ENCODE measurements at regions not wholly inside any gene's neighbourhood (a gene's known extent, or its start where the extent isn't known, plus 50 kb on each side); places are given as distances from the start of the nearest gene placed in this dataset.

DNA sequence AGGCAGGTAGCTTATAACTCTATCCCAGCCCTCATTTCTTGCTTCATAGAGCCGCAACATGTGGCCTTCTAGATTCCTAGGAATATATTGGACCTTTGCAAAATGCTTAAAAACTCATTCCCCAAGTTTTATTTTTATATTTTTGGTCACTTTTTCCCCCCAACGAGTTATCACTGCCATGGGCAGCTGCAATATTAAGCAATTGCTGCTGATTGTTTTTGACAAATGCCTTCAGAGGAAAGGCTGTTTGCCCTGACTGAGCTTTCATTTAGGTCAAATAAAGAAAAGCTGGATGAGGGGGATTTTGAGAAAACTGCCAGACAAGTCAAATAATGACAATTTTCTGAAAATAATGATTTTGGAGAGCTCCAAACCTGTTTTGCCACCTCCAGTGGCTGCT is 976.9 kb upstream of the MBL2 start:
- Histone ChIP-seq H3K27me3 (ENCODE audit: insufficient read depth, low read length) (no peaks in the 10 kb centered on the region), H3K36me3 (ENCODE audit: insufficient read depth, low read length) (no peaks in the 10 kb centered on the region), H3K4me1 (ENCODE audit: insufficient read depth, low read length) (no peaks in the 10 kb centered on the region), H3K9me3 (ENCODE audit: low read depth, low read length) (no peaks in the 10 kb centered on the region), H2AFZ (ENCODE audit: low read length) (no peak overlapping the region), H3K79me2 (ENCODE audit: insufficient read depth, low read length) (no peaks in the 10 kb centered on the region), H3K4me2 (ENCODE audit: insufficient read depth, low read length) (no peak overlapping the region), H3K27ac (ENCODE audit: low read depth, low read length) (no peak overlapping the region), H3K4me3 (ENCODE audit: insufficient read depth, low read length) (no peak overlapping the region), H4K20me1 (ENCODE audit: insufficient read depth, low read length) (no peaks in the 10 kb centered on the region)
- TF ChIP-seq, protein P1, sequence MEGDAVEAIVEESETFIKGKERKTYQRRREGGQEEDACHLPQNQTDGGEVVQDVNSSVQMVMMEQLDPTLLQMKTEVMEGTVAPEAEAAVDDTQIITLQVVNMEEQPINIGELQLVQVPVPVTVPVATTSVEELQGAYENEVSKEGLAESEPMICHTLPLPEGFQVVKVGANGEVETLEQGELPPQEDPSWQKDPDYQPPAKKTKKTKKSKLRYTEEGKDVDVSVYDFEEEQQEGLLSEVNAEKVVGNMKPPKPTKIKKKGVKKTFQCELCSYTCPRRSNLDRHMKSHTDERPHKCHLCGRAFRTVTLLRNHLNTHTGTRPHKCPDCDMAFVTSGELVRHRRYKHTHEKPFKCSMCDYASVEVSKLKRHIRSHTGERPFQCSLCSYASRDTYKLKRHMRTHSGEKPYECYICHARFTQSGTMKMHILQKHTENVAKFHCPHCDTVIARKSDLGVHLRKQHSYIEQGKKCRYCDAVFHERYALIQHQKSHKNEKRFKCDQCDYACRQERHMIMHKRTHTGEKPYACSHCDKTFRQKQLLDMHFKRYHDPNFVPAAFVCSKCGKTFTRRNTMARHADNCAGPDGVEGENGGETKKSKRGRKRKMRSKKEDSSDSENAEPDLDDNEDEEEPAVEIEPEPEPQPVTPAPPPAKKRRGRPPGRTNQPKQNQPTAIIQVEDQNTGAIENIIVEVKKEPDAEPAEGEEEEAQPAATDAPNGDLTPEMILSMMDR (IDR thresholded peaks at IDR 0.05; ENCODE audit: extremely low read depth, low read depth, low read length) = no peak
- no peak for DNase-seq (ENCODE audit: insufficient read length, low spot score, missing footprints)

DNA sequence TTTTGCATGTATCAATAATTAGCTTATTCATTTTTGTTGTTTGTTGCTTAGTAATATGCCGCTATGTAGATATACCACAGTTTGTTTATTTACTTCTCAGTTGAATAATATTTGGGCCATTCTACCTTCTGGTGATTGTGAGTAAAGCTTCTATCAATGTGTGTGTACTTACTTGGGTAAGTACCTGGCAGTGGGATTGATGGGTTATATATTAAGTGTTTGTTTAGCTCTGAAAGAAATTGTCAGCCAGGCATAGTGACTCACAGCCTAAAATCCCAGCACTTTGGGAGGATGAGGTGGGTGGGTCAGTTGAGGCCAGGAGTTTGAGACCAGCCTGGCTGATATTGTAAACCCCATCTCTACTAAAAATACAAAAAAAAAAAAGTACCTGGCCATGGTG is 975.7 kb upstream of the MBL2 start:
- TF ChIP-seq, protein P1 (IDR thresholded peaks at IDR 0.05; ENCODE audit: extremely low read depth, low read depth, low read length) = no peak
- Histone ChIP-seq H3K79me2 (ENCODE audit: insufficient read depth, low read length) (no peaks in the 10 kb centered on the region), H3K36me3 (ENCODE audit: insufficient read depth, low read length) (no peaks in the 10 kb centered on the region), H3K4me2 (ENCODE audit: insufficient read depth, low read length) (no peak overlapping the region), H2AFZ (ENCODE audit: low read length) (no peak overlapping the region), H4K20me1 (ENCODE audit: insufficient read depth, low read length) (no peaks in the 10 kb centered on the region), H3K9me3 (ENCODE audit: low read depth, low read length) (no peaks in the 10 kb centered on the region), H3K27ac (ENCODE audit: low read depth, low read length) (no peak overlapping the region), H3K27me3 (ENCODE audit: insufficient read depth, low read length) (no peaks in the 10 kb centered on the region), H3K4me1 (ENCODE audit: insufficient read depth, low read length) (no peaks in the 10 kb centered on the region), H3K4me3 (ENCODE audit: insufficient read depth, low read length) (no peak overlapping the region)
- no peak for DNase-seq (ENCODE audit: insufficient read length, low spot score, missing footprints)

- H2AFZ ChIP-seq (ENCODE audit: low read length) = no peak overlapping the region
- H3K27ac ChIP-seq (ENCODE audit: low read depth, low read length) = no peak overlapping the region
- H3K4me2 ChIP-seq (ENCODE audit: insufficient read depth, low read length) = no peak overlapping the region
- H3K4me1 ChIP-seq (ENCODE audit: insufficient read depth, low read length) = no peaks in the 10 kb centered on the region
- no peaks in the 10 kb centered on the region for H3K36me3 ChIP-seq (ENCODE audit: insufficient read depth, low read length)
- H4K20me1 ChIP-seq (ENCODE audit: insufficient read depth, low read length) = no peaks in the 10 kb centered on the region
- H3K4me3 ChIP-seq (ENCODE audit: insufficient read depth, low read length) = no peak overlapping the region
- H3K9me3 ChIP-seq (ENCODE audit: low read depth, low read length) = no peaks in the 10 kb centered on the region
- no peak for DNase-seq (ENCODE audit: insufficient read length, low spot score, missing footprints)
- no peaks in the 10 kb centered on the region for H3K27me3 ChIP-seq (ENCODE audit: insufficient read depth, low read length)
- TF ChIP-seq, protein P1 (IDR thresholded peaks at IDR 0.05; ENCODE audit: extremely low read depth, low read depth, low read length) = no peak
- no peaks in the 10 kb centered on the region for H3K79me2 ChIP-seq (ENCODE audit: insufficient read depth, low read length)
These were observed 972.2 kb upstream of the MBL2 start for GRCh38 chr10:53744746-53745145.

GRCh38 chr10:53744176-53744575 is 971.6 kb upstream of the MBL2 start:
- Histone ChIP-seq H3K27me3 (ENCODE audit: insufficient read depth, low read length) (no peaks in the 10 kb centered on the region), H2AFZ (ENCODE audit: low read length) (no peak overlapping the region), H3K36me3 (ENCODE audit: insufficient read depth, low read length) (no peaks in the 10 kb centered on the region), H4K20me1 (ENCODE audit: insufficient read depth, low read length) (no peaks in the 10 kb centered on the region), H3K9me3 (ENCODE audit: low read depth, low read length) (no peaks in the 10 kb centered on the region), H3K4me2 (ENCODE audit: insufficient read depth, low read length) (no peak overlapping the region), H3K27ac (ENCODE audit: low read depth, low read length) (no peak overlapping the region), H3K4me1 (ENCODE audit: insufficient read depth, low read length) (no peaks in the 10 kb centered on the region), H3K4me3 (ENCODE audit: insufficient read depth, low read length) (no peak overlapping the region), H3K79me2 (ENCODE audit: insufficient read depth, low read length) (no peaks in the 10 kb centered on the region)
- no peak for DNase-seq (ENCODE audit: insufficient read length, low spot score, missing footprints)
- TF ChIP-seq, protein P1 (IDR thresholded peaks at IDR 0.05; ENCODE audit: extremely low read depth, low read depth, low read length) = no peak

All from osteoblast (primary cell).